Colonic mucosa (tissue), 4 donors: ENCODE measurements at regions not wholly inside any gene's neighbourhood (a gene's known extent, or its start where the extent isn't known, plus 50 kb on each side); places are given as distances from the start of the nearest gene placed in this dataset.

Experiments
- DNase-seq: peaks from one replicate; pipeline ENCODE4 v3.0.0-alpha.2; 2020
- H3K27ac ChIP-seq: fragments of 200-600 bp; one replicate; pipeline ENCODE4 v1.8.0; 2021
- H3K27me3 ChIP-seq: fragments of 200-600 bp; one replicate; pipeline ENCODE4 v1.8.0; 2021
- H3K36me3 ChIP-seq: fragments of 200-600 bp; one replicate; pipeline ENCODE4 v1.8.0; 2021
- H3K4me1 ChIP-seq: fragments of 200-600 bp; one replicate; pipeline ENCODE4 v1.8.0; 2021; ENCODE audit warnings: mild to moderate bottlenecking
- H3K4me3 ChIP-seq: fragments of 200-600 bp; one replicate; pipeline ENCODE4 v1.8.0; 2021
- H3K9ac ChIP-seq, 2 donors: one replicate each; pipeline ENCODE4 v1.7.0; 2013; ENCODE audit warnings: control low read depth in 2 of 2, low read depth in 2 of 2, low read length in 2 of 2
- H3K9me3 ChIP-seq: fragments of 200-600 bp; one replicate; pipeline ENCODE4 v1.8.0; 2021
- intact Hi-C: fragments of 100-400 bp; cut with DNase I; formaldehyde crosslinking; loops from one replicate; pipeline ENCODE4 v1.14.1; 2022
- TF ChIP-seq, protein P1 (sequence below): fragments of 200-600 bp; IDR thresholded peaks from one replicate; pipeline ENCODE4 v1.8.0; 2022; ENCODE audit warnings: antibody characterized with exemption, mild to moderate bottlenecking
- donor health status: healthy.
- donor health status: DM: no; HTN: no; CAD: no.
- donor health status: DM: no; HTN: no; CAD: no.

DNA sequence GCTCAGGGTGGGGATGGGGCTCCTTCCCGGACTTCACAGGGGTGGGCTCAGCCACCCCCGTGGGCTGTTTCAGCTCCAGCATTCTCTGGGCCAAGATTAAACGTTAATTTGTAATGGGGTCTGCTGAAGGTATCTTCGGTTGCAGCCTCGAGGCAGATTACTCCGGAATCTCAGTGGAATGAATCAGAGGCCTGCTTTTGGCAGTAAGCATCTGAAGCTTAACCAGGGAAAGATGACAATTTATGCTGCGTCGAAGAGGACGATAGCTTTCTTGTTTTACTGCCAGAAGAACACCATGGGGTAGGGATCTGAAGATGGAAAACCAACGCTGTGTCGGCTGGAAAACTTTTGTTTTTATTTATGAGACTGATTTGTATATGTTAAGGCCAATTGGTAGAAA, 129.2 kb upstream of the MSX1 start:
- Histone ChIP-seq H3K4me3 (no peak overlapping the region), H3K4me1 (no peaks in the 10 kb centered on the region), H3K9ac (no peak overlapping the region), H3K9me3 (no peaks in the 10 kb centered on the region), H3K27me3 (no peaks in the 10 kb centered on the region), H3K27ac (no peak overlapping the region), H3K36me3 (no peaks in the 10 kb centered on the region)
- DNase-seq = no peak
- TF ChIP-seq, protein P1, sequence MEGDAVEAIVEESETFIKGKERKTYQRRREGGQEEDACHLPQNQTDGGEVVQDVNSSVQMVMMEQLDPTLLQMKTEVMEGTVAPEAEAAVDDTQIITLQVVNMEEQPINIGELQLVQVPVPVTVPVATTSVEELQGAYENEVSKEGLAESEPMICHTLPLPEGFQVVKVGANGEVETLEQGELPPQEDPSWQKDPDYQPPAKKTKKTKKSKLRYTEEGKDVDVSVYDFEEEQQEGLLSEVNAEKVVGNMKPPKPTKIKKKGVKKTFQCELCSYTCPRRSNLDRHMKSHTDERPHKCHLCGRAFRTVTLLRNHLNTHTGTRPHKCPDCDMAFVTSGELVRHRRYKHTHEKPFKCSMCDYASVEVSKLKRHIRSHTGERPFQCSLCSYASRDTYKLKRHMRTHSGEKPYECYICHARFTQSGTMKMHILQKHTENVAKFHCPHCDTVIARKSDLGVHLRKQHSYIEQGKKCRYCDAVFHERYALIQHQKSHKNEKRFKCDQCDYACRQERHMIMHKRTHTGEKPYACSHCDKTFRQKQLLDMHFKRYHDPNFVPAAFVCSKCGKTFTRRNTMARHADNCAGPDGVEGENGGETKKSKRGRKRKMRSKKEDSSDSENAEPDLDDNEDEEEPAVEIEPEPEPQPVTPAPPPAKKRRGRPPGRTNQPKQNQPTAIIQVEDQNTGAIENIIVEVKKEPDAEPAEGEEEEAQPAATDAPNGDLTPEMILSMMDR = no peak
- intact Hi-C loops = no loop called here

DNA sequence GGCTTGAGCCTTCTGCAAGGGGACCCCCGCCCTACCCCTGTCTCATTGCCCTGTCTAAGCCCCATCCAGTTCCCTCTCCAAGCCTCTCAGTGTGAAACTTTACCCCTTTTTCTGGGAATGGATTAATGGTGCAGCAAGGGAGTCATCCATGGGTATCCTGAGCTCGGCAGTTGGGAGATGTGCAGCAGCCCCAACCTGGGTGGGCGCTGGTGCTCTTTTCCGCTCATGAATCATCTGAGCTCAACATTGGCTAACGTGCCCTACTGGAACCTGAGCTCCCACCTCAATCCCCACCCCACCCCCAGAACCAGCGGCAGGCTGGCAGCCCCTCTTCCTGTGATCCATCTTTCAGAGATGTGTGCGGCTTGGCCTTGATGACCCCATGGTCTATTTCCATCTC, 130.3 kb upstream of the MSX1 start:
- DNase-seq = no peak
- Histone ChIP-seq H3K36me3 (no peaks in the 10 kb centered on the region), H3K27ac (no peak overlapping the region), H3K9ac (no peak overlapping the region), H3K4me3 (no peak overlapping the region), H3K27me3 (no peaks in the 10 kb centered on the region), H3K9me3 (no peaks in the 10 kb centered on the region), H3K4me1 (no peaks in the 10 kb centered on the region)
- intact Hi-C loops = no loop called here
- TF ChIP-seq, protein P1 = no peak

DNA sequence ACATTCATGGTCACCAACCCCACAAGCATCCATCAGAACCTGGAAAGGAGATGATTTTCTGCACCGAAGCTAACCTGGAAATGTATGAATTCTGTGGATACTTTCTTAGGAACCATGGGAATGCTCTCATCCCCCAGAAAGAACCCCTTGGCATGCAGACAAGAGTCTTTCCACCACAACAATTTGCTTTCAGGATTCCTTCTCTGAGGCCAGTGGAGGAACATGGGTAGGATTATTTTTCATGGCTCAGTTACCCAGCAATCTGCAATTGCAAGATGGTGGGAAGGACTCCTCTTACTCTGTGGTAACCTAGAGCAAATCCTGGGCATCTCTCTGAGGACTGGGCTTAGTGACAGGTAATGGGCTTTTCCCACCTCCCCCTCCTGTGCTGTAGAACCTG, 131.9 kb upstream of the MSX1 start:
- TF ChIP-seq, protein P1 = no peak
- no peak for DNase-seq
- Histone ChIP-seq H3K9ac (no peak overlapping the region), H3K27me3 (no peaks in the 10 kb centered on the region), H3K36me3 (no peaks in the 10 kb centered on the region), H3K4me3 (no peak overlapping the region), H3K4me1 (no peaks in the 10 kb centered on the region), H3K9me3 (no peaks in the 10 kb centered on the region), H3K27ac (no peak overlapping the region)
- intact Hi-C loops = no loop called here

DNA sequence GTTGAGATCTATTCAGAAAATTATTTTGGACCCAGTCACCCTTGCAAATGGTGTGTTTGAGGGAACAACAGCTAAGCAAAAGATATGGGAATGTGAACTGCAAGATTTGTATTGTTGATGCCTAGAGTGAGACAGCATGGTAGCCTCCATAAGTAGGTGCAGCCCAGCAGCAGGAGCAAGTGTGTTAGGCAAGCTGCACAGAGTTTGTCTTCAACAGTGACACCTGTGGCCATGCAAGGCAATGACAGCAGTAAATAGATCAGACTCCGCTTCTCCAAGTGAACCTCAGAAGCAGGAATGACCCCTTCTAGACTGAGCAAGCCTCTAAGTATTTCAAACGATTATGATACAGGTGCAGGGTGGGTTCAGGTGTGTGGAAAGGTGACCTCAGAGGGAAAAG, 133.4 kb upstream of the MSX1 start:
- Histone ChIP-seq H3K4me1 (no peaks in the 10 kb centered on the region), H3K9me3 (no peaks in the 10 kb centered on the region), H3K4me3 (no peak overlapping the region), H3K36me3 (no peaks in the 10 kb centered on the region), H3K27me3 (no peaks in the 10 kb centered on the region), H3K27ac (no peak overlapping the region), H3K9ac (no peak overlapping the region)
- TF ChIP-seq, protein P1 = no peak
- DNase-seq = no peak
- intact Hi-C loops = no loop called here

DNA sequence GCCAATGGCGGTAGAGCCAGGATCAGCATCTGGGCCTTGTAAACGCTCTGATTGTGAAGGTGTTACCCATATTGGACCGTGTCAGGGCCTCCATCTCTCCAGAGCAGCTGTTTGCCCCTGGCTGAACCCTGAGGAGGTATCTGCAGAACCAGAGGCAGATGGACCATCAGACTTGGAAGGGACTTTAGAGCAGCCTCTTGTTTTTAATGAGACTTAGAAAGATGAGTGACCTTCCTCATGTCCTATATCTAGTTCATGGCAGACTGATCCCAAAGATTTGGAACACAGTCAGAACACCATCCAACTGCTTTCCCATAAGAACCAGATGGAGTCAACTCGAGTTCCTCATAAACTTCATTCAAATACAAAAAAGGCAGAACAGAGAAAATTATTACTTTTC, 135.1 kb upstream of the MSX1 start:
- Histone ChIP-seq H3K27ac (no peak overlapping the region), H3K4me1 (no peaks in the 10 kb centered on the region), H3K9ac (no peak overlapping the region), H3K27me3 (no peaks in the 10 kb centered on the region), H3K9me3 (no peaks in the 10 kb centered on the region), H3K4me3 (no peak overlapping the region), H3K36me3 (no peaks in the 10 kb centered on the region)
- intact Hi-C loops = no loop called here
- TF ChIP-seq, protein P1 = no peak
- no peak for DNase-seq

DNA sequence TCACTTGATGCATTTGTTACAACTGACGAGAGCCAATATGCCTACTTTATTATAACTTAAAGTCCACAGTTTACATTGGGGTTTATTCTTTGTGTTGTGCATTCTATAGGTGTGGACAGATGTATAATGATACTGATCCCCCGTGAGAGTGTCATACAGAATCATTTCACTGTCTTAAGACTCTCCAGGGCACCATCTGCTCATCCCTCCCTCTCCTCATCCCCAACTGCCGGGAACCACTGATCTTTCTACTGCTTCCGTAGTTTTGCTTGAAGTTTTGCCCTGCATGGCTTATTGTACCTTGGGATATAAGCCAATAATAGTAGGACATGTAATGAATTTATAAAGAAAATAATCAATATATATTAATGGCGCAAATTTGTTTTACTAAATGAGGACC, 137.8 kb upstream of the MSX1 start:
- Histone ChIP-seq H3K9ac (no peak overlapping the region), H3K4me3 (no peak overlapping the region), H3K36me3 (no peaks in the 10 kb centered on the region), H3K4me1 (no peaks in the 10 kb centered on the region), H3K9me3 (no peaks in the 10 kb centered on the region), H3K27ac (no peak overlapping the region), H3K27me3 (no peaks in the 10 kb centered on the region)
- no peak for DNase-seq
- TF ChIP-seq, protein P1 = no peak
- intact Hi-C loops = no loop called here
